ENCODE measurements at regions not wholly inside any gene's neighbourhood (a gene's known extent, or its start where the extent isn't known, plus 50 kb on each side); places are given as distances from the start of the nearest gene placed in this dataset.

GRCh38 chr4:164287173-164287572, 466.8 kb upstream of the SMIM31 start (continued):
- no peak for TF ChIP-seq USF2 (IDR thresholded peaks at IDR 0.05; ENCODE audit: low read length)
- TF ChIP-seq POLR2AphosphoS5 (IDR thresholded peaks at IDR 0.05; ENCODE audit: low read depth, low read length), result no peak
- no peak for TF ChIP-seq MAX (IDR thresholded peaks at IDR 0.05)
- TF ChIP-seq JUN (IDR thresholded peaks at IDR 0.05; ENCODE audit: low read depth, low read length), result no peak

All from H1 (cell line).